ENCODE measurements at regions not wholly inside any gene's neighbourhood (a gene's known extent, or its start where the extent isn't known, plus 50 kb on each side); places are given as distances from the start of the nearest gene placed in this dataset.

DNA sequence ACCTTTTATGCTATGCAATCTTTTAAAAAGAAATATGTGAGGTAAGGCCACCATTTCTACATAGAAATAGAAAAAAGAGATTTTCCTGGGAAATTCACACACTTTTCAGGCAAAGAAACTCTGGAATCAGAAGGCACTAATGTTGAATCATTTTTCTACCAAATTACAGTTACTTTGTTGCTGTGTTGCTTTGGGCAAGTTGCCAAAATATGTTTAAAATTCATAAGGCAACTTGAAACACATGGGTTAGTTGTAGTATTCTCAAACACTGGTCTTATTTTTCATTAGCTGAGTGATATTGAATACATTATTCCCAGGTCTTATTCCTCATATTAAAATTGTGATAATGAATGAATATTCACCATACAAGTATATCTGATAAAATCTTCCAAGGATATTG is 195.0 kb upstream of the SLITRK1 start:
- no peak for DNase-seq (ENCODE audit: low read depth)

GRCh38 chr13:84076280-84076679 is 194.0 kb upstream of the SLITRK1 start:
- DNase-seq (ENCODE audit: low read depth): no peak

DNA sequence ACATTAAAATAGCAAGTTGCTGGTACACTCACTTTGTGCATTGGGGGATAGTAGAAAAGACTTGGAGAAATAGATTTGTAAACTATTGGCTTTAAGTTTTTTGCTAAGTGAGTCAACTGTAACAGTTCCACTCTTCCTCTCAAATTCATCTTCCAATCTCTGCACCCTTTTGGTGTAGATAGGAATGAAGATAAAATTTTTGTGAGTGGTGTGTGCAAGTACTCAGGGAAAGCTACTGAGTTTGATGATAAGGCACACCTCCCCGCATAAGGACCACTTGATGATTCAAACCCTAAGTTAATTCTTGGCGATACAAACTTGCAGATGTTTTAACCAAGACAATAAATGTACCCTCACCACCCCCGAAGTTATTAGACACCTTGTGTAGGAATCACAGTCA is 168.3 kb upstream of the SLITRK1 start:
- DNase-seq (ENCODE audit: low read depth): no peak

- no peak for DNase-seq (ENCODE audit: low read depth)
These were observed 167.4 kb upstream of the SLITRK1 start for GRCh38 chr13:84049443-84050219.

- no peak for DNase-seq (ENCODE audit: low read depth)
These were observed 162.5 kb upstream of the SLITRK1 start for GRCh38 chr13:84044805-84045204.

DNA sequence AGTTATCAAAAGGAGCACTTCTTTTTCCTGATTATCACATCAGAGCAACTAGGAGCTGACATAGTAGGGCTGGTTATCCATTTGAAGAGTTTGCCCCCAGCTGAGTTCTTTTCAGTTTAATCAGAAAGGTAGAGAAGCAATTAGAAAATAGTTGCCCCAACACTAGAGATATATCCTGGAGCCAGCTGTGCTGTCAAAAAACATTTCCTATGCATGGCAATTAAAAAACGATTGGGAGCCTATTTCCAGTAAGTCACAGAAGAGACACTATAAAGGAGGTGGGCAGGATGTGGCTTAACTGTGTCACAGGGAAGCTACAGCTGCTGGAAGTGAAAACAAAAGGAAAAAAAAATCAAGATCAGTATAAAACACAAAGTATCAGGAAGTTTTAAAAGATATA is 155.7 kb upstream of the SLITRK1 start:
- no peak for DNase-seq (ENCODE audit: low read depth)

DNA sequence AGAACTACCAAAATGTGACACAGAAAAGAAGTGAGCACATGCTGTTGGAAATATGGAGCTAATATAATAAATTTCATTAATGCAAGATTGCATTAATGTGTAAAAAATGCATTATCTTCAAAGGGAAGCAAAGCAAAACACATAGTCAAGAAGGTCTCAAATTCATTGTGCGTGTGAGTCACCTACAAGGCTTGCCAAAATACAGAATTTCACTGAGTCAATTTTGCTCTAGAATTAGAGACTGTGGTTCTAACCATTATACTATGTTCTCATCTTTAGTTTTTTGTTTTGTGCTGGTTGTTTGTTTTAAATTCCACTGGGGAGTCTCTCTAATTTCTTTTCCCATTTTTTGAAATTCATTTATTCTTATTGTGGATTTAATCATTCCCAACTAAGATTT is 149.8 kb upstream of the SLITRK1 start:
- DNase-seq (ENCODE audit: low read depth): no peak

DNA sequence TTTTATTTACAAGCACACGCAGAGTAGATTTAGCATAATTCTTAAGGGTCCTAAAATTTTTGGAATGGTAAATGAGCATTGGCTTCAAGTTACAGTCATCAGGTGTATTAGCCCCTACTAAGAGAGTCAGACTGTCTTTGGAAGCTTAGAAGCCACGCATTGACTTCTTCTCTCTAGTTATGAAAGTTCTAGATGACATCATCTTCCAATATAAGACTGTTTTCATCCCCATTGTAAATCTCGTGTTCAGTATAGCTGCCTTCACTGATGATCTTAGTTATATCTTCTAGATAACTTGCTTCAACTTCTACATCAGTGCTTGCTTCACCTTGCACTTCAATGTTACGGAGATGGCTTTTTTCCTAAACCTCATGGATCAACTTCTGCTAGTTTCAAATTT is 148.8 kb upstream of the SLITRK1 start:
- DNase-seq (ENCODE audit: low read depth): no peak

GRCh38 chr13:84029396-84029795 is 147.1 kb upstream of the SLITRK1 start:
- DNase-seq (ENCODE audit: low read depth): no peak

- no peak for DNase-seq (ENCODE audit: low read depth)
These were observed 143.6 kb upstream of the SLITRK1 start for GRCh38 chr13:84025824-84026223.

DNA sequence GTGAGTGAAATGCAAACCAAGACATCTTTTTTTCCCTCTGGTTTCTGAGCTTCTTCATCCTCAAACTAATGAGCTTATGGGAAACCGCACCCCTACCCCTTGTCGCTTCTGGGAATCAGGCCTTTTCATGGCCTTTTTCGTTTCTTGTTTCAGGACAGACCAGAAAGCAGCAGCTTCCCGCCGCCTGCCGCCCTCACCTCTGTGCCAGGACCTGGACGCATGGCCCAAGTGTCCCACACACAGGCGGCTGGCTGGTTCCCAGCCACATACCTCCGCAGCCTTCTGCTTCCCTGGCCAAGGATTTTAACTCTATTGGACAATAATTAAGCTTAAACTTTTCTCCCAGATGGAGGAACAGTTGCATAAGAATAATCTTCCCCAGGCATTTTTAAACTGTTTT is 114.1 kb upstream of the SLITRK1 start:
- DNase-seq (ENCODE audit: low read depth): no peak

DNA sequence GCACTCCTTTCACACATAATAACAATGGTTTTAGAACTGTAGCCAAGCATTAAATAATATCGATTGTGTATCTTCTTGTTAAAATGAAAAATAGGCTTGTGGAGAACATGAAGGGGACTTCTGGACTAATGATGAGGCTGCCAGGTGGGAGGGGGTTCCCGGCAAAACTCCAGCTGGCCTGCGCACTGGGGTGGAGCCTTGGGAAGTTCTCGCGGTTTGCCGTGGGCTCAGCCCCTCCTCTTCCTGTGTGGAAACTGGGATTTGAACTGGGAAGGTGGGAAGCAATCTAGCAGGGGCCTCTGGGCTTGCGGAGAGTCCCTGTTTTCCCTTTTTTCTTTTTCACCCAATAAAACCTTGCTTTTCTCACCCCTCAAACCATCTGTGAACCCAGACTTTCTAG is 113.7 kb upstream of the SLITRK1 start:
- DNase-seq (ENCODE audit: low read depth): no peak

DNA sequence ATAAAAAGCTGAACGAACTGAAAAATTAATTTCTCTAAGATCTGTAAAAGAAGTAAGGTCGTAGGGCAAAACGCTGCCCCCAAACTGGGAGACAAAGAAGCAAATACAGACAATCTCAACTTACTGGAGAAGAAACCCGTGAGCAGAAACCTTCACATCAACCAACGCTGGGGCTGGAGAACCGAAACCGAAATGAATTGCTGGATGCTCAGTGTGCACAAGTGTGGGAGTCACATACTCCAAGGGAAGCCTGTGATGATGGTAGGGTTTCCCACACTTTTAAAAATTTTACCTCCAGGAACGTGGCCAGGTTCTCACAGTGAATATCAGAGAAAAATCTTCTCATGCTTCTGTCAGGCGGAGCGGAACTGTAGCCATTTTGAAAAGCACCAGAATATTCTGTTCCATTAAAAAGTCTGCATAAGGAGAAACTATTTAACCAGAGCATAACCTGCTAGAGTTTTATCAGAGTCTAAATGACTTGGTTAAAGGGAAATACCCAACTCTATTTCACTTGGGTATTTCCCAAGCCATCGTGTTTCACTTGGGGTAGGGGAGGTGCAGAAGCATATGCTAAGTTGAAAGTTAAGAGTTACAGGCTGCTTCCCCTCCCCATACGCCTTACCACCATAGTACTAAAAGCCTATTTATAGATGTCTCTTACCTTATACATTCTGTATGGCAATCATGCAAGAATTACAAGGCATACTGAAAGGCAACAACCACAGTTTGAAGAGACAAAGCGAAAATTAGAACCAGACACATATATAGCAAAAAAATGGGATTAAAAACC is 110.5 kb upstream of the SLITRK1 start:
- DNase-seq (ENCODE audit: low read depth): no peak

DNA sequence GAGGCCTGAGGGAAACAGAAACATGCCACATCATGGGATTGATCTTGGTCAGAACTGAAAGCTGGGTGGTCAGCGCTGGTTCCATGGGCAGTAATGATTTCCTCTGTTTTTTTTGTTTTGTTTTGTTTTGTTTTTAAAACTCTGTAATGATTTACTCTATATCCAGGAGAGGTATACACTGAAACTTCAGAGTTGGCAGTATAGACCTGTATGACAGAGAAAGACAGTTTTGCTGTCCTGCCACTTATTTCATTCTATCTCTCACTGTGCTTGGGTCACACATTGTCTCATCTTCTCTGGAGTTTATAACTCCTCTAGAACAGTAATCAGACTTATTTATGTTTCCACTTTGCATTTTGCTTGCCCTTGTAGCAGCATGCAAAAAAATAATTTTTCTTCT is 105.1 kb upstream of the SLITRK1 start:
- no peak for DNase-seq (ENCODE audit: low read depth)

- no peak for DNase-seq (ENCODE audit: low read depth)
These were observed 102.5 kb upstream of the SLITRK1 start for GRCh38 chr13:83984793-83985192.

- DNase-seq (ENCODE audit: low read depth): no peak
These were observed 98.1 kb upstream of the SLITRK1 start for GRCh38 chr13:83980331-83980730.

- DNase-seq (ENCODE audit: low read depth): no peak
These were observed 93.4 kb upstream of the SLITRK1 start for GRCh38 chr13:83975655-83976165.

- DNase-seq (ENCODE audit: low read depth): no peak
These were observed 76.3 kb upstream of the SLITRK1 start for GRCh38 chr13:83958531-83958930.

GRCh38 chr13:83955011-83955410 is 72.7 kb upstream of the SLITRK1 start:
- no peak for DNase-seq (ENCODE audit: low read depth)

DNA sequence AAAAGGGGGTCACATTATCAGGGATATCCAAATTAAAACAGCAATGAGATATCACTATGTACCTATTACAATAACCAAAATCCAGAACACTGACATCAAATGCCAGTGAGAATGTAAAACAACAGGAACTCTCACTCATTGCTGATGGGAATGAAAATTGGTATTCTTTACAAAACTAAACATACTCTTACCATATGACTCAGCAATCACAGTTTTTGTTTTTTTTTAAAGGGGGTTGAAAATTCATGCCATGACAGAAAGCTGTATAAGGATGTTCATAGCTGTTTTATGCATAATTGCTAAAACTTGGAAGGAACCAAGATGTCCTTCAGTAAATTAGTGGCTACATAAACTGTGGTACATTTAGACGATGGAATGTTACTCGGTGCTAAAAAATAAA is 71.6 kb upstream of the SLITRK1 start:
- no peak for DNase-seq (ENCODE audit: low read depth)

DNA sequence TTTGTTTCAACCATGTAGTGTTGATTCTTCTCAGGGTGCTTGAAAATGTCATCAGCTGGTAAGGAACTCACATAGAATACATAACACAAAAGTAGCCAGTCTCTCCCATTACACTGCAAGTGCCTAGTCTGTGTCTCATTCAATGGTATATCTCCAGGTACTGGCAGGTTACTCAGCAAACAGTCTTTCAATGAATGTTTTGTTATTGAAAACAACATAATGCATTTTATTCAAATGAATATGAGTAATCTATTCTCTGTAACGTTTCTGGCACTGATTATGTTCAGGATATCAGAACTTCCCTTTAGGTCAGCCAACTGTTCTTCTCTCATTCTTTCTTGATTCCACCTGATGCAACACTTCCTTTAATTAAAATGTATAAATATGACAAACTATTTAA is 68.0 kb upstream of the SLITRK1 start:
- DNase-seq (ENCODE audit: low read depth): no peak

- DNase-seq (ENCODE audit: low read depth): no peak
These were observed 61.4 kb upstream of the SLITRK1 start for GRCh38 chr13:83943530-83944279.
